Mucosa of descending colon (tissue), 3 donors: ENCODE measurements at regions not wholly inside any gene's neighbourhood (a gene's known extent, or its start where the extent isn't known, plus 50 kb on each side); places are given as distances from the start of the nearest gene placed in this dataset.
A peak's percentile ranks its signal among the peaks of the same experiment; 100 is the strongest.
"Not testable (repeated sequence)": the region's sequence is repeated elsewhere in the genome, so short reads cannot be mapped to it uniquely, and the experiment has no call there.

Experiments
- ATAC-seq: fragments of 200-7000 bp; cut with Tn5 transposase; one replicate; pipeline ENCODE4 v1.9.1; 2020; ENCODE audit warnings: mild to moderate bottlenecking, moderate library complexity
- DNase-seq, 3 donors: peaks; one replicate each; pipeline ENCODE4 v3.0.0-alpha.2; 2020
- H3K36me3 ChIP-seq: fragments of 200-600 bp; one replicate; pipeline ENCODE4 v1.8.0; 2021; ENCODE audit warnings: low read depth, mild to moderate bottlenecking
- H3K4me1 ChIP-seq: fragments of 200-600 bp; one replicate; pipeline ENCODE4 v1.8.0; 2021; ENCODE audit warnings: low read depth, mild to moderate bottlenecking
- H3K4me3 ChIP-seq: fragments of 200-600 bp; one replicate; pipeline ENCODE4 v1.8.0; 2021; ENCODE audit warnings: mild to moderate bottlenecking
- H3K9me3 ChIP-seq: fragments of 200-600 bp; one replicate; pipeline ENCODE4 v1.8.0; 2021; ENCODE audit warnings: mild to moderate bottlenecking
- intact Hi-C, 2 donors: fragments of 100-400 bp; cut with DNase I in 1 of 2; cut with micrococcal nuclease in 1 of 2; formaldehyde crosslinking; loops; one replicate each; pipeline versions ENCODE4 v1.11.0 to v1.11.1; 2022; cut with DNase I, micrococcal nuclease
- TF ChIP-seq, protein P1 (sequence below): fragments of 200-600 bp; IDR thresholded peaks from one replicate; pipeline ENCODE4 v1.8.0; 2022; ENCODE audit warnings: antibody characterized with exemption, mild to moderate bottlenecking
- donor health status: DM: no; HTN: no; CAD: no; lungs with moderate emphysema.
- donor health status: DM: no; HTN: no; CAD: no.
- donor health status: DM: no; HTN: yes; CAD: no.

DNA sequence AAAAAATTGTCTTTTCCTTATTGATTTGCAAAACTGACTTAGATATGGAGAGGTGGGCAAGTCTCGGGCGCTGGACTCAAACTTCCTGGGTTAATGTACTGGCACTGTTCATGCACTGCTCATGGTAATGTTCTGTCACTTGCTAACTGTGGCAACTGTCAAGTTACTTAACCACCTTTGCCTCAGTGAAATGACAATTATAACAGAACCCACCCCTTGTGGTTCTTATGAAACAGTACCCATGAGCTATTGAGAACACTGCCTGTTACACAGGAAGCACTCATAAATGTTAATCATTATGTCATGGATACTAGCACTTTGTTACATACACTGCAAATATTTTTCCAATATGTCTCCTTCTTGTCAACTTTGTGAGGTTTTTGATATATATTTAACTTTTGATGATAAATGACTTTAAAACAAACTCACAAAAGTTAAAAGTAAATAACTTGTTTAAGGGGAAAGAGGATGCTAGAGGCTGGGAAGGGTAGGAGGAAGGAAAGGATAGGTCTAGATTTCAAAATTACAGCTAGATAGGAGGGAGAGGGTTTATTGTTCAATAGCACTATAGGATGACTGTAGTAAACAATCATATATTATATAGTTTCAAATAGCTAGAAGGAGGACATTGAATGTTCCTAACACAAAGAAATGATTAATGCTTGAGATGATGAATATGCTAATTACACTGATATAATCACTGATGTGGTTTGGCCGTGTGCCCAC lies 342.5 kb downstream of the ADGRL2 start:
- intact Hi-C loops: no loop called here
- ATAC-seq: peak; percentile 83
- no peaks in the 10 kb centered on the region for H3K9me3 ChIP-seq
- H3K4me1 ChIP-seq: no peaks in the 10 kb centered on the region
- no peak overlapping the region for H3K4me3 ChIP-seq
- TF ChIP-seq, protein P1, sequence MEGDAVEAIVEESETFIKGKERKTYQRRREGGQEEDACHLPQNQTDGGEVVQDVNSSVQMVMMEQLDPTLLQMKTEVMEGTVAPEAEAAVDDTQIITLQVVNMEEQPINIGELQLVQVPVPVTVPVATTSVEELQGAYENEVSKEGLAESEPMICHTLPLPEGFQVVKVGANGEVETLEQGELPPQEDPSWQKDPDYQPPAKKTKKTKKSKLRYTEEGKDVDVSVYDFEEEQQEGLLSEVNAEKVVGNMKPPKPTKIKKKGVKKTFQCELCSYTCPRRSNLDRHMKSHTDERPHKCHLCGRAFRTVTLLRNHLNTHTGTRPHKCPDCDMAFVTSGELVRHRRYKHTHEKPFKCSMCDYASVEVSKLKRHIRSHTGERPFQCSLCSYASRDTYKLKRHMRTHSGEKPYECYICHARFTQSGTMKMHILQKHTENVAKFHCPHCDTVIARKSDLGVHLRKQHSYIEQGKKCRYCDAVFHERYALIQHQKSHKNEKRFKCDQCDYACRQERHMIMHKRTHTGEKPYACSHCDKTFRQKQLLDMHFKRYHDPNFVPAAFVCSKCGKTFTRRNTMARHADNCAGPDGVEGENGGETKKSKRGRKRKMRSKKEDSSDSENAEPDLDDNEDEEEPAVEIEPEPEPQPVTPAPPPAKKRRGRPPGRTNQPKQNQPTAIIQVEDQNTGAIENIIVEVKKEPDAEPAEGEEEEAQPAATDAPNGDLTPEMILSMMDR: no peak
- no peaks in the 10 kb centered on the region for H3K36me3 ChIP-seq
- no peak for DNase-seq

DNA sequence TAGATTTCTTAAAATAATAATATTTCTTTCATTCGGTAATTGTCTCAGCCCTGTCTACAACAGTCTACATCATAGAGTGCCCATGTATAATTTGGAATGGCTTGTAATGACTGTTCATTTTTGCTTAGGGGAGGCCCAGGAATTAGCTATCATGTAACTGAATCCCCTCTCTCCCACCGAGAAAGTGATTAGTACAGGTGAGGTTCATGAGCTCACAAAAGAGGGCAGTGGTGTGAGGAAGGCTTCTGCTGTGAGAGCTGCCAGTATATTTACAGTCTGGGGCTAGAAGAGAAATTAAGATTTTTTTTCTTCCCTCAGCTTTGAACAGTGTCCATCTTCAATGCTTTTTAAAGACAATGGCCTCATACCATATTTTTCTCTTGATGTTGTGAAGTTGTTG lies 340.7 kb downstream of the ADGRL2 start:
- Histone ChIP-seq H3K4me1 (no peaks in the 10 kb centered on the region), H3K36me3 (no peaks in the 10 kb centered on the region), H3K4me3 (no peak overlapping the region), H3K9me3 (no peaks in the 10 kb centered on the region)
- intact Hi-C loops: no loop called here
- ATAC-seq (no peak), DNase-seq (no peak)
- TF ChIP-seq, protein P1: no peak

DNA sequence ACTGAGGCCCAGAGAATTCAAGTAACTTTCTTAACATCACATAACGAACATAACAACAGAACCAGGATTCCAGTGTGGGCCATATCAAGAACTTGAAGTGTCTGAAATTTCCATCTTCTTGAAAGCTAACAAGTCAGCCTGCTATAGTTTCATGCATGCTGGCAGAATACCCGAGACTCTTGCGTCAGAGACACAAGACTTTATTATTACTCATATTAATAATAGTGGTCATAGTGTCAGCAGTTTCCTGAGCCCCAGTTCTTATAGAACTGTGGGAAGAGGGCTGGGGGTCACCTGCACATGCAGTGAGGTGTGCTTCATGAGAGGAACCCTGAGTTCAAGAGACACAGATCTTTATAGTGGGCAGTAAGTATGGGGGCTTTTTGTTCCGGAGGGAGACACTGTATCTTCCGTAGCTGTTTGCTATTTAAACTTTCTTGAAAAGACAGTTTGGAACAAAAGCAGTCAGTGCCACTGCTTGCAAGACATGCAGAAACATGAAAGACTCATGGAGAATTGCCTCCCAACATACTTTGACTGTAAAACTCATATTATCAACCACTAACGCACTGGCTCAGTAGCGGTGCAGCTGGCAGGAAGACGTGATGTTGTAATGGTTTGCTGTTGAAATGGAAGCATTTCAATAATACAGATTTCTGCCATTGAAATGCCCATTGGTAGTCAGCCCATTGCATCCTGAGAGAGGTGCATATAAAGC lies 339.2 kb downstream of the ADGRL2 start:
- Histone ChIP-seq H3K9me3 (no peaks in the 10 kb centered on the region), H3K36me3 (no peaks in the 10 kb centered on the region), H3K4me3 (no peak overlapping the region), H3K4me1 (no peaks in the 10 kb centered on the region)
- intact Hi-C loops: no loop called here
- no peak for DNase-seq
- TF ChIP-seq, protein P1: no peak
- no peak for ATAC-seq

DNA sequence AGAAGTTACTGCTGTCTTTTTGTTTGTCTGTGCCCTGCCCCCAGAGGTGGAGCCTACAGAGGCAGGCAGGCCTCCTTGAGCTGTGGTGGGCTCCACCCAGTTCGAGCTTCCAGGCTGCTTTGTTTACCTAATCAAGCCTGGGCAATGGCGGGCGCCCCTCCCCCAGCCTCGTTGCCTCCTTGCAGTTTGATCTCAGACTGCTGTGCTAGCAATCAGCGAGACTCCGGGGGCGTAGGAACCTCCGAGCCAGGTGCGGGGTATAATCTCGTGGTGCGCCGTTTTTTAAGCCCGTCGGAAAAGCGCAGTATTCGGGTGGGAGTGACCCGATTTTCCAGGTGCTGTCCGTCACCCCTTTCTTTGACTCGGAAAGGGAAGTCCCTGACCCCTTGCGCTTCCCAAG lies 335.6 kb downstream of the ADGRL2 start:
- ATAC-seq, intact Hi-C loops, H3K4me3 ChIP-seq, H3K36me3 ChIP-seq, H3K4me1 ChIP-seq, H3K9me3 ChIP-seq, DNase-seq: not testable (repeated sequence)

DNA sequence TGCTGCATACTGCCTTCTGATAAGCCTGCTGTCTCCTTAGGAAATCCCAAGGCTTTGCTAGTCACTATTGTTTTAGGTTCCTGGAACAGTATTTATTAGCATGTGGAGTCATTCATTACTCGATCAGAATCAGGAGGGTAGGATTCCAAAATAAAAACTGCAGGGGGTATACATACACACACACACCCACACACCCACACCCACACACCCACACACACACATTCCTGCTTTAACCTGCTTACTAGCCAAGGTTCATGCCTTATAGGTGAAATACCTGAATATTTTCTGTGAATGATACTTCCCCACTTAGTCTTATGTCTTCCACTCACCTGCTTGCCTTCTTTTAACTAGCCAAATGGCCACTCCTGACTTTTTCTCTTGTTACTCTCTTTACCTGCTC lies 325.1 kb downstream of the ADGRL2 start:
- intact Hi-C loops: no loop called here
- TF ChIP-seq, protein P1: no peak
- Histone ChIP-seq H3K4me3 (no peak overlapping the region), H3K9me3 (no peaks in the 10 kb centered on the region), H3K36me3 (no peaks in the 10 kb centered on the region), H3K4me1 (no peaks in the 10 kb centered on the region)
- ATAC-seq: no peak
- no peak for DNase-seq

DNA sequence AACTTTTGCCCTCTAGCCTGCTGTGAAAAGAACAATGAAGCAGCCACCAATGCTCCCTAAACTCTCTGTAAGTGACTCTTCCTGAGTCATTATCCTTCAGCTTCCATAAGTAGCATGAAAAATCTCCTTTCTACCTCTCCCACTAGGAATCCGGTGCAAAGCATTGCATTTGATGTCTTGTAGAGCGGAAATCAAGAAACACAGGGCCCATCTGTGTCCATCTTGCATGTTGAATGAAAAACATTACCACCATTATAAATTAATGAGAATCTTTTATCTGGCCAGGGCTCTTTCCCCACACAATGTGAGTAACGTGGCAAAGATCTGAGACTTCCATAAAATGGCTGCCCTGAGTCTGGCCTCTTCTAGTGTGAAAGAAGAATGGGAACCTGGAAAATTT lies 324.4 kb downstream of the ADGRL2 start:
- TF ChIP-seq, protein P1: no peak
- intact Hi-C loops: no loop called here
- DNase-seq: no peak
- H3K9me3 ChIP-seq: no peaks in the 10 kb centered on the region
- no peak overlapping the region for H3K4me3 ChIP-seq
- H3K4me1 ChIP-seq: no peaks in the 10 kb centered on the region
- H3K36me3 ChIP-seq: no peaks in the 10 kb centered on the region
- no peak for ATAC-seq
